Fibroblast of skin of scalp (primary cell): ENCODE measurements at regions not wholly inside any gene's neighbourhood (a gene's known extent, or its start where the extent isn't known, plus 50 kb on each side); places are given as distances from the start of the nearest gene placed in this dataset.
A peak's percentile ranks its signal among the peaks of the same experiment; 100 is the strongest.

Experiments used
- DNase-seq: peaks from one replicate; pipeline ENCODE4 v3.0.0-alpha.2; 2013

- no peak for DNase-seq
Measured at GRCh38 chr14:100469632-100470522, 117.3 kb downstream of the BEGAIN start.

GRCh38 chr14:100470523-100470897, 116.7 kb downstream of the BEGAIN start:
- no peak for DNase-seq

GRCh38 chr14:100471441-100472093, 115.7 kb downstream of the BEGAIN start:
- no peak for DNase-seq

GRCh38 chr14:100472094-100472455, 115.1 kb downstream of the BEGAIN start:
- no peak for DNase-seq

GRCh38 chr14:100472491-100472890, 114.7 kb downstream of the BEGAIN start:
- no peak for DNase-seq

GRCh38 chr14:100473249-100473648, 114.0 kb downstream of the BEGAIN start:
- DNase-seq, result no peak

- DNase-seq, result no peak
Measured at GRCh38 chr14:100474196-100474595, 113.0 kb downstream of the BEGAIN start.

- DNase-seq, result no peak
Measured at GRCh38 chr14:100475268-100475667, 111.9 kb downstream of the BEGAIN start.

GRCh38 chr14:100476012-100476822, 111.0 kb downstream of the BEGAIN start:
- peak; percentile 90 for DNase-seq

- peak; percentile 38 for DNase-seq
Measured at GRCh38 chr14:100484531-100485267, 102.5 kb downstream of the BEGAIN start.

- DNase-seq, result peak; percentile 93
Measured at GRCh38 chr14:100486025-100486828, 101.0 kb downstream of the BEGAIN start.
